OCI-LY1 (cell line): ENCODE measurements at regions not wholly inside any gene's neighbourhood (a gene's known extent, or its start where the extent isn't known, plus 50 kb on each side); places are given as distances from the start of the nearest gene placed in this dataset.

Experiments
- H2AFZ ChIP-seq: fragments of 200-600 bp; sonication (generic), shearing (Covaris generic); 2 replicates; pipeline ENCODE4 v1.6.0; 2014; ENCODE audit warnings: antibody characterized with exemption, mild to moderate bottlenecking, low read length
- H3F3A ChIP-seq: fragments of 200-600 bp; sonication (generic), shearing (Covaris generic); 2 replicates; pipeline ENCODE4 v1.6.0; 2014; ENCODE audit warnings: mild to moderate bottlenecking, antibody characterized with exemption, low read length, moderate library complexity; ENCODE audit not compliant: insufficient read depth
- H3K27ac ChIP-seq: fragments of 200-600 bp; sonication (generic); 2 replicates; pipeline ENCODE4 v1.5.1; 2014; ENCODE audit warnings: low read length, mixed run types, mild to moderate bottlenecking, low read depth; ENCODE audit not compliant: poor library complexity, severe bottlenecking
- H3K27me3 ChIP-seq: fragments of 200-600 bp; sonication (generic); 2 replicates; pipeline ENCODE4 v1.6.0; 2014; ENCODE audit warnings: antibody characterized with exemption, mild to moderate bottlenecking, low read length, moderate library complexity; ENCODE audit not compliant: insufficient read depth
- H3K36me3 ChIP-seq: fragments of 200-600 bp; sonication (generic); 2 replicates; pipeline ENCODE4 v1.6.1; 2014; ENCODE audit warnings: mild to moderate bottlenecking, antibody characterized with exemption, low read length, moderate library complexity, mixed read lengths; ENCODE audit not compliant: insufficient read depth
- H3K4me1 ChIP-seq: fragments of 200-600 bp; sonication (generic); 2 replicates; pipeline ENCODE4 v1.5.1; 2014; ENCODE audit warnings: mild to moderate bottlenecking, low read length, moderate library complexity; ENCODE audit not compliant: insufficient read depth, severe bottlenecking
- H3K4me2 ChIP-seq: fragments of 200-600 bp; sonication (generic), shearing (Covaris generic); 2 replicates; pipeline ENCODE4 v1.6.1; 2014; ENCODE audit warnings: low read length
- H3K4me3 ChIP-seq: fragments of 200-600 bp; sonication (generic); 2 replicates; pipeline ENCODE4 v1.5.1; 2014; ENCODE audit warnings: low read length, low read depth, mild to moderate bottlenecking, mixed read lengths; ENCODE audit not compliant: poor library complexity, severe bottlenecking
- H3K79me2 ChIP-seq: fragments of 200-600 bp; shearing (Covaris generic); 2 replicates; pipeline ENCODE4 v1.6.1; 2016; ENCODE audit warnings: mixed run types, low read length, mixed read lengths; ENCODE audit not compliant: insufficient read depth
- H3K9ac ChIP-seq: fragments of 200-600 bp; sonication (generic), shearing (Covaris generic); 2 replicates; pipeline ENCODE4 v1.6.1; 2014; ENCODE audit warnings: mild to moderate bottlenecking, low read length, mixed read lengths
- H3K9me2 ChIP-seq: fragments of 200-600 bp; sonication (generic), shearing (Covaris generic); 2 replicates; pipeline ENCODE4 v1.6.1; 2014; ENCODE audit warnings: low read depth, mild to moderate bottlenecking, low read length, mixed read lengths
- H3K9me3 ChIP-seq: fragments of 200-600 bp; shearing (Covaris generic); 2 replicates; pipeline ENCODE4 v1.6.1; 2014; ENCODE audit warnings: low read length, mixed read lengths
- H4K20me1 ChIP-seq: fragments of 200-600 bp; sonication (generic), shearing (Covaris generic); 2 replicates; pipeline ENCODE4 v1.6.0; 2016; ENCODE audit warnings: mild to moderate bottlenecking, low read length; ENCODE audit not compliant: insufficient read depth
- CTCF ChIP-seq: fragments of 200-600 bp; sonication (generic), shearing (Covaris generic); IDR thresholded peaks from 2 replicates; pipeline ENCODE4 v1.5.1; 2017; ENCODE audit warnings: mild to moderate bottlenecking, antibody characterized with exemption, low read length, moderate library complexity, mixed read lengths
- EZH2 ChIP-seq: fragments of 200-600 bp; sonication (generic), shearing (Covaris generic); IDR thresholded peaks from 2 replicates; pipeline ENCODE4 v1.8.0; 2017; ENCODE audit warnings: borderline replicate concordance, mixed run types, mild to moderate bottlenecking, antibody characterized with exemption, low read length, moderate library complexity, mixed read lengths

DNA sequence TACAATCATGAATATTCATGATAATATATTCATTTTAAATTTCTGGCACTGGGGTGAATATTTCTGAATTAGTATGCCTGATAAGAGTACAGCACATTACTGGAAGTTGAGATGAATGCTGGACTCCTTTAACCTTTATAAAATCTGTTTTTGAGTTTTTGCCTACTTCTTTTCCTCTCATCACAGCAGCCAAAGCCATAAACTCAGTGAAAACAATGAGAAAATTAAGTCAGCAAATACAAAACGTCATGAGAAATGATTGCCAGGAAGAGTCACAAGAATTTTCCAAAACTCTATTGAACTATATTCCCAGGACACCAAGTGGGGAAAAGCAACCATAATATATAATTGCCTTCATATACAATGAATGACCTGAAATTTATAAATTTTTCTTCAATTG, 837.6 kb downstream of the TBC1D32 start:
- H3K36me3 ChIP-seq = no peaks in the 10 kb centered on the region
- H3K4me1 ChIP-seq = no peaks in the 10 kb centered on the region
- H3F3A ChIP-seq = no peaks in the 10 kb centered on the region
- H3K27me3 ChIP-seq = no peaks in the 10 kb centered on the region
- H4K20me1 ChIP-seq = no peaks in the 10 kb centered on the region
- no peak overlapping the region for H3K9ac ChIP-seq
- H3K4me2 ChIP-seq = no peak overlapping the region
- TF ChIP-seq EZH2 = no peak
- TF ChIP-seq CTCF = no peak
- no peaks in the 10 kb centered on the region for H3K9me3 ChIP-seq
- H3K79me2 ChIP-seq = no peaks in the 10 kb centered on the region
- no peaks in the 10 kb centered on the region for H3K9me2 ChIP-seq
- H3K27ac ChIP-seq = no peak overlapping the region
- H3K4me3 ChIP-seq = no peak overlapping the region
- H2AFZ ChIP-seq = no peak overlapping the region

GRCh38 chr6:120493505-120493904, 840.8 kb downstream of the TBC1D32 start:
- Histone ChIP-seq H3K4me3 (no peak overlapping the region), H3K9me3 (no peaks in the 10 kb centered on the region), H3K4me1 (no peaks in the 10 kb centered on the region), H3K27me3 (no peaks in the 10 kb centered on the region), H3K36me3 (no peaks in the 10 kb centered on the region), H2AFZ (no peak overlapping the region), H3K27ac (no peak overlapping the region), H3K9me2 (no peaks in the 10 kb centered on the region), H3K4me2 (no peak overlapping the region), H3K9ac (no peak overlapping the region), H3F3A (no peaks in the 10 kb centered on the region), H4K20me1 (no peaks in the 10 kb centered on the region), H3K79me2 (no peaks in the 10 kb centered on the region)
- TF ChIP-seq EZH2 (no peak), CTCF (no peak)

- Histone ChIP-seq H3K9me3 (no peaks in the 10 kb centered on the region), H2AFZ (no peak overlapping the region), H4K20me1 (no peaks in the 10 kb centered on the region), H3F3A (no peaks in the 10 kb centered on the region), H3K9me2 (no peaks in the 10 kb centered on the region), H3K27ac (no peak overlapping the region), H3K4me3 (no peak overlapping the region), H3K9ac (no peak overlapping the region), H3K4me2 (no peak overlapping the region), H3K4me1 (no peaks in the 10 kb centered on the region), H3K36me3 (no peaks in the 10 kb centered on the region), H3K79me2 (no peaks in the 10 kb centered on the region), H3K27me3 (no peaks in the 10 kb centered on the region)
- TF ChIP-seq CTCF = no peak
- TF ChIP-seq EZH2 = no peak
These were observed 844.3 kb downstream of the TBC1D32 start for GRCh38 chr6:120489941-120490340.
